HUDEP-2 (cell line): ENCODE measurements at regions not wholly inside any gene's neighbourhood (a gene's known extent, or its start where the extent isn't known, plus 50 kb on each side); places are given as distances from the start of the nearest gene placed in this dataset.
"Not testable (repeated sequence)": the region's sequence is repeated elsewhere in the genome, so short reads cannot be mapped to it uniquely, and the experiment has no call there.

ENCODE experiments used
- DNase-seq, 76 experiments: peaks; one replicate each; lab custom pipeline; 2025; ENCODE audit not compliant: unreplicated experiment in 76 of 76; lab: John Stamatoyannopoulos, UW

GRCh38 chr6:110558575-110558974, 82.2 kb upstream of the SLC22A16 start:
- no peak for DNase-seq

GRCh38 chr6:110557199-110557598, 80.8 kb upstream of the SLC22A16 start:
- DNase-seq, result no peak

GRCh38 chr6:110556317-110557110, 80.1 kb upstream of the SLC22A16 start:
- DNase-seq, result no peak

- DNase-seq, result no peak
Measured at GRCh38 chr6:110554966-110555460, 78.6 kb upstream of the SLC22A16 start.

- no peak for DNase-seq
Measured at GRCh38 chr6:110554441-110554840, 78.0 kb upstream of the SLC22A16 start.

- DNase-seq, result no peak
Measured at GRCh38 chr6:110552901-110553641, 76.7 kb upstream of the SLC22A16 start.

- no peak for DNase-seq
Measured at GRCh38 chr6:110552076-110552475, 75.7 kb upstream of the SLC22A16 start.

GRCh38 chr6:110551088-110551487, 74.7 kb upstream of the SLC22A16 start:
- no peak for DNase-seq

- DNase-seq, result no peak
Measured at GRCh38 chr6:110550353-110550752, 73.9 kb upstream of the SLC22A16 start.

GRCh38 chr6:110549277-110549676, 72.9 kb upstream of the SLC22A16 start:
- DNase-seq, result no peak

- DNase-seq, result no peak
Measured at GRCh38 chr6:110548110-110548847, 71.9 kb upstream of the SLC22A16 start.

- DNase-seq, result no peak
Measured at GRCh38 chr6:110547266-110547964, 71.0 kb upstream of the SLC22A16 start.

GRCh38 chr6:110545081-110545872, 68.9 kb upstream of the SLC22A16 start:
- DNase-seq, result no peak

GRCh38 chr6:110544472-110544871, 68.1 kb upstream of the SLC22A16 start:
- DNase-seq, result no peak

- no peak for DNase-seq
Measured at GRCh38 chr6:110543106-110543505, 66.7 kb upstream of the SLC22A16 start.

- no peak for DNase-seq
Measured at GRCh38 chr6:110542311-110543024, 66.1 kb upstream of the SLC22A16 start.

- no peak for DNase-seq
Measured at GRCh38 chr6:110541701-110542309, 65.4 kb upstream of the SLC22A16 start.

GRCh38 chr6:110539277-110540019, 63.0 kb upstream of the SLC22A16 start:
- DNase-seq, result not testable (repeated sequence)
